ENCODE measurements at regions not wholly inside any gene's neighbourhood (a gene's known extent, or its start where the extent isn't known, plus 50 kb on each side); places are given as distances from the start of the nearest gene placed in this dataset.

DNA sequence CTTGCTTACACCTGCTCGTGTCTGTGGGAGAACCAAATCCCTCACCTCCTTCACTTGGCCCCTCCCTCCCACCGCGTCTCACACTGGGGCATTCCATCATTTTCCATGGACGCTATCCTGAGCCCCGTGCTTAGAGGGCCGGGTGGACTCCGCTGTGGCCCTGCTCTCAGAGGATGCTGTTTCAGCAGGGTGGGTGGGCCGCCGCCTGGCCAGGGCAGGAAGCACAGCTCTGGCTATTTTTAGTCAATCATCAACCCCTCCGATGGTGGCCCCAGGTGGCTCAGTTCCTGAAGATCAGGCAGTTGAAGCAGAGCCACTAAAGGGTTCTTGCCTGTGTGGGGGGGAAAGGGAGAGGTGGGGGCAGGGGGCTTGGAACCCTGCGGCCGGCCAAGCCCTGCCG, 230.3 kb downstream of the ENGASE start:
- DNase-seq = no peak

DNA sequence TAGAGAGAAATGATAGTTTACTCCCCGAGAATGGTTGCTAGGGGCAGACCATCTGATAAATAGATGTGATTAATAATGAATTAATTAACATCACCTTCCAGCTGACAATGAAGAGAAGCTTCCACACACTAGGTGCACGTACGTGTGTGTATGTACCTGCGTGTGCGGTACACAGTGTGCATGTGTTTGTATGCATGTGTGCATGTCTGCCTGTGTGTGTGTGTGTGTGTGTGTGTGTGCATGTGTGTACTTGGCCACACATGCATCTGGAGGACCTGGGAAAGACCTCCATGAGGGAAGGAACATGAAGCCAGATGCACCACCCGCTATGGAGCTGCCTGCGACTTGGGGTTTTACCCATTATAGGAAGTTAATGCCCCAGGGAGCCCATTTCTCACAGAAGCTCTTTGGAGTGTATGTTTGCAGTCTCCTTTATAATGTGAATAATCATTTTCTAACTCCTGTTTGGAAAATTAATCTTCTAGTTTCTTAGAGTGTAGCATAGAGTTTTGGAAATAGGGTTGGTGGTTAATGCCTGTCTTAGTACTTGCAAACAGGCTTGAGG, 229.1 kb downstream of the ENGASE start:
- no peak for DNase-seq

DNA sequence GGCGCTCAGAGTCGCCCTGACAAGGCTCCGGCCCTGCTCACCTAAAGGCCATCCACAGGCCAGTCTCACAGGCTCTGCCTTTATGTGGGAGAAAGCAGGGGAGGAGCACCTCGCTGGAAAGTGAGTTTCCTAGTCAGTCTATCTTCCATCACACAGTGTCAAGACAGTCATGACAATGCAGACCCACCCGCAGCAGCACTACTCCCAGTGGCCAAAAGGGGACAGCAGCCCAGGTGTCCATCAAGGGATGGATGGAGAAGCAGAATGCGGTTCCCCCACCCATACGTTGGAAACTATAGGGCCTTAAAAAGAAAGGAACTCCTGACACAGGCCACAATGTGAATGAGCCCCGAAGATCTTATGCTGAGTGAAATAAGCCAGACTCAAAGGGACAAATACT, 226.8 kb downstream of the ENGASE start:
- no peak for DNase-seq

DNA sequence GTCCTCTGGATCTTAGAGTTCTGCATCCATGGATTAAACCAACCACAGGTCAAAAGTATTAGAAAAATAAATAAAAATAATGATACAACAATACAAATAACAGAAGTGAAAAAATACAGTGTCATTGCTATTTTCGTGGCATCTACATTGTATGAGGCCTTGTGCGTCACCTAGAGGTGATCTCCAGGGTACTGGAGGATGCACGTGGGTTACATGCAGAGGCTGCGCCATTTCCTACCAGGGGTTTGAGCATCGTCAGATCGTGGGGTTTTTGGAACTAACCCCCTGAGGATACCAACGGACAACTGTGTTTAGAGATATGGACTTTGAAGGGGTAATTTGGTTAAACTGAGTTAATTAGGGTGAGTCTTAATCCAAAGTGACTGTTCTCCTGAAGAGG, 224.7 kb downstream of the ENGASE start:
- DNase-seq = no peak

DNA sequence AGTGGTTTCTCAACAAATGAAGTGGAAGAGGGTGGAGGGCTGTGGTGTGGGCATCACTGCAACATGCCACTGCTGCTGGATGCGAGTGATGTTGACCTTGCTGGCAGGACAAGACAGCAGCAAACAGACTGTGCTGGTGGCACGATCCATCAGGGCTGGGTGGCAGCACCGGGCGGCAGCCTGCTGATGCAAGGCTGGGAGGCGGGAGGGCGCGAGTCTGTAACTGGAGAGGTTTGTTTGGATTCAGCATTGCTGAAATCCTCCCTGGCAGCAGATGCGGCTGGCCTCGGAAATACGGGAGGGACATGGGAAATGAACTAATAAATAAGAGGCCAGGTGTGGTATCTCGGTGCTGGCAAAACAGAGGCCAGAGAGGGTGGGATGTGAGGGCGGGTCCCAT, 224.2 kb downstream of the ENGASE start:
- DNase-seq = no peak

DNA sequence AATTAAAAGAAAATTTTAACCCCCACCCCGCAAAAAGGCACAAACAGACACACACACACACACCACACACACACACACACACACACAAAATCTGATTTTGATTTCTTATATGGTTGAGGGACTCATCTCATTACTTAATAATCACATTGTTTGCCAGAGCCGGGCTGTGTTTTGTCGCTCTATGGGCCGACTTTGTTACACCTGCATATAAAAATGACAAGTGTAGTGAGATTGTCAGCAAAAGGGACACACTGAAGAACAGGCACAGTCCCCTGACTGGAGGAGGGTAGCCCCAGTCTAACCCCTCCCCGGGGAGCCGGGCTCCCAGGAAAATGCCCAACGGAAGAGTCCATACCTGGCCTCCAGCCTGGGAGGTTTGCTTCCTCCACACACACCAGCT, 221.6 kb downstream of the ENGASE start:
- DNase-seq = no peak

DNA sequence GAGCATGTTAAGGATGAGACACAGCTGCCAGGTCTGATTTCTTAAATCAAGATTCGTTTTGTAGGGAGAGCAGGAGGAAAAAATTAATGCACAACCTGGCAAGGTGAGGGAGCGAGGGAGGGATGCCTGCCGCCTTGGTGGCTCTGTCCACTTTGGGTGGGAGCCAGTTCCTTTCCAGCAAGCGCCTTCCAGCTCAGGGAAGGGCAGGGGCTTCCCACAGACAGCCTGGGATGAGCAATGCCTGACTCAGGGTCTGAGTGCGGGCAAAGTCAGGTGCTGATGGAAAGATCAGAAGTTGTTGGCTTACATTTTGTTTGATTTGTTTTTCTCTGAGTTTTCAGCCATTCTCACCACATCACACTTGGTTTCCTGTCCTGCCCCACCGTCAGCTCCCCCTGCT, 220.7 kb downstream of the ENGASE start:
- no peak for DNase-seq

DNA sequence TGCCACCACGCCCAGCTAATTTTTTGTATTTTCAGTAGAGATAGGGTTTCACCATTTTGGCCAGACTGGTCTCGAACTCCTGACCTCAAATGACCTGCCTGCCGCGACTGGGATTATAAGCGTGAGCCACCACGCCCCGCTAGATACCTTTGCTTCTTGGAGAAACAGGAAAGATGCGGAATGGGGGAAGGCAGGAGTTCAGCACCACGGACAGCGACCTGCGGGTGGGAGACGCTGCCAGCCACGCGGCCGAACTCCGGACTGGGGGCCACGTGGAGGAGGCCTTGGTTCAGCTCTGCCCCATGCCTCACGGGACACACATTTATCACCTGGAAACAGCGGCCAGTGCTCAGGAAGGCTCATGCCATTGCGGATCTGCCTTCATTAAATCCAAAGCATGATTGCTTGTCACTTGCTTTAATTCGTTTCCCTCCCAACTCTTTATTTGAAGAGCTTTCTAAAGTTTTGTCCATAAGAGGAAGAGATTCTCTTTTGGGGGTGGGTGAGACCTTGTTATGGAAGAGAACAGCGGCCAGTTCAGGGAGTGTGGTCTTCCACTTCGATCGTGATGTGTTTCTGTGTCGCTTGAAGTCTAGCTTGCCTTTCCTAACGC, 219.9 kb downstream of the ENGASE start:
- DNase-seq = no peak

DNA sequence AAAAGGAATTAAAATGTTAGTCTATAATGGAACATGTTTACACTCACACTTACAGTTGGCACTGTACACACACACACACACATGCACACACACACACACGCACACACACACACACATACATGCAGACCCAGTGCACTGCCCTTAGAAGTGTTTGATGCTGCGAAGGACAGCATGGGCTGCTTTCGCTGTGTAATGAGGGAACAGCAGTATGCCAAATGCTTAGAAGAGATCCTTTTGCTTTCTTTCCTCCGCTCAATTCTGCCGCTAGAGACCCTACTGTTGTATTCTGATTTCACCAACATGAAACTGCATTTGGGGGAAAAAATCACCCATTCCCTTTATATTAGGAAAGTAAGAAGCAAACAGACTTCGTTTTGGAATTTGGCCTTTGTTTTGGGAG, 217.9 kb downstream of the ENGASE start:
- no peak for DNase-seq

DNA sequence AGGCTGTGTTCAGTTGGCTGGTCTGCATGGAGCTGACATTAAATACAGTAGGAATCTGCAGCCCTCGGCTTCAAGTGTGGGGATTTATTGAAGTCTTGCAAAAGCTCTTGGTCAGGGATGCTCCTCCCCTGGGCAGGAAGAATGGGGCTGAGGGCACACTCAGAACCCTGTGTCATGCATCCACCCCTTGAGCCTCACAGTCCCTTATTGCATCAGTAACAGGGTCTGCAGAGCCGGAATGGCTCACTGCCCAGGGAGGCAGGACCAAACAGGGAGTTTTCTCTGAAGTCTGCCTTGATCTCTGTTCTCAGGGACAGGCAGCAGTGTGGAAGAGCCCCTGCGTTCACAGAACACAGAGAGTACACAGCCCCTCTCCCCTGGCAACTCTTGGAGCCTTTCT, 216.8 kb downstream of the ENGASE start:
- no peak for DNase-seq

DNA sequence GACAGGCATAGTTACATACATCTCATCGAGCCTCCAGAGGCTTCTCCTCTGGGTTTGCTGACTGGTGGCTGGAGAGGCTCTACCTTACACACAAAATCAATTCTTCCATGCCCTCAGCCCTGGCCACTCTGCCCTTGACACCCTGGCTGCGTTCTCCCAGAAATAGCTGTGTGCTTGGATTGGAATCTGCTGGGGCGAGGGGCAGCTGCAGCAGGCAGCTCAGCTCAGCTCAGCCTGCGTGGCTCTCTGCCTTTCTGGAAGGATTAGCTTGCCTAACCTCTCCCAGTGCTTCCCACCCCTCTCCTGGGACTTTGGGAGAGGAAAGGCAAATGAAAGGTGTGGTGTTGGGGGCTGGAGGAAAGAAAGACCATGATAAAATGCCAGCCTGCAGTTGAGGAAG, 216.1 kb downstream of the ENGASE start:
- no peak for DNase-seq

DNA sequence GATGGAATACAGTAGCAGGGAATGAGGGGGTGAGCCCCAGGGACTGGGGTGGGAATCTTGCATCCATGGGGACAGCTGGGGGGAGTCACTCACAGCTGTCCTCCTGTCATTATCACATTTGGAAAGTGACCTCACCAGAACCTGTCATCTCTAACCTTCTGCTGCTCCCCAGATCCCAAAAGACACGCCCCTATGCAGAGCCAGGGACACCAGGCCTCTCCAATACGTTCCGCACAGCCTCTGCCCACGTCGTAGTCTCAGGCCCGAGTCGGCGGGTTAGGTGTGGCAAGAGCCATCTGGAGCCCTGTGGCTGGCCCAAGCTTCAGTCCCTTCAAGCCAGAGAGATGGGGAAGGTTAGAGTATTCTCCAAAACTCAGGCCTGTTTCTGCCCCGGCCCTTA, 214.3 kb downstream of the ENGASE start:
- DNase-seq = no peak

DNA sequence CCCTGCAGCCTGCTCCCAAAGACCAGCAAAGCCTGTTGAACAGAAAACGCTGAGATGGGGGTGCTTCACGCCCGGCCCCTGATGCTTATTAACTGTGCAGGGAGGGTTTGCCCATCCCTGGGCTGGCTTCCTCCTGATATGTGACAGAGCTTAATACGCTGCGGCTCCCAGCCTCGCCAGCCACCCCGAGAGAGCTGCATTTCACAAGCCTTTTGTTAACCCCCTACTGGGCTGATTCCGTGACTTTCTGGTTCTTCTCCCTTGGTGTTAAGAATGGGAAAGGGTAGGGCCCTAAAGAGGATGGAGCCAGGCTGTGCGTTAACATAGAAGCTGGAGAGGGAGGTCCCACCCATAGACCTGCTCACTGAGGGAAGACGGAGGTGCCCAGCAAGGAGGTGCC, 211.8 kb downstream of the ENGASE start:
- DNase-seq = no peak

DNA sequence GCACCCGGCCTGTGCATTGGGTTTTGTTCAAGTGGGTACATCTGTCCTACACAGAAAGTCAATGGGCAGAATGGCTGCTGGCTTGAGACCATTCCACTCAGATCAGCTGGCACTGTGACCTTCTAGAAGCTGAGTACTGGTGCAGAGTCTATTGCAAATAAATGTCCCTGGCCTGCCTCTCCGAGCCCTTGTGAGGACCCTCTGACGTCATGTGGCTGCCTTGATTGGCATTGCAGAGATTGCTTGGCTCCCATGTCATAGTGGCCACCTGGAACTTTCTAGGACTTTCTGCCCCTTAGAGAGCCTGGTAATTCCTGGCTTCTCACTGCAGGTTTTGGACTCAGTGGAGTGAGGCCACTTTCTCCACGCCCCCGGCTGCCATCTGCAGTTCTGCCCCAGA, 211.3 kb downstream of the ENGASE start:
- no peak for DNase-seq

DNA sequence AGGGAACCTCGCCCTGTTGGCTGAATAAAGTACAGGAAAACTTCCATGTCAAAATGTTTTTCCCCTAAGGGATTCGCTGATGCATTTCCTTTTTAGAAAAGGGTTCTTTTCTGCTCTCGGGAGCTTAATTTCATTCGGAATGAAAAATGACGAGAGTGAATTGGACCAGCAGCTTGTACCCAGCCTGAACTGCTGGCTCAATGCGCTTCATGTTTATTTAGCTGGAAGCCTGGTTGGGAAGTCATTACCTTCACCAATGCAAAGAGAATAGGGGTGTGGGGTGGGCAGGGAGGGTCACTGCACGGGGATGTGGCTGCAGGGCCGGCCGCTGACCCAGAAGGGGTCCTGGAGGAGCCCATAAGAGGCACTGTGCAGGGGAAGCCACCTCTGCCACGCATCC, 207.7 kb downstream of the ENGASE start:
- DNase-seq = no peak

DNA sequence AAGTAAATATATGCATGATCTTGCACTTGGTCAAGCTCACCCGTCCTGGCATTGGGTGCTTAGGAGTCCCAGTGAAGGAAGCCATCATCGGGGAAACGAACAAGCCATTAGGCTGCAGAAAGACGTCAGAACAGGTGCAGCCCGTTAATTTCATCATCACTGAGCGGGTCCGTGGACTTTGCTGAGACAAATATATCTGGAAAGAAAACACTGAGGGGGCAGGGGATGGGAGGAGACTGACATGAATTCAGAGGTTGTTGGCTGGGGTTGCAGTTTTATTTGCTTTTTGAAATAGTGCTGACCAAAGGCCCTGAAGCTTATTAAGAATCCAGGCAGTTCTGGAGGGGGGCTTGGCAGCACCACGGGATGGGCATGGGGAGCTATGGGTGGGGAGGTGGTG, 207.2 kb downstream of the ENGASE start:
- no peak for DNase-seq

DNA sequence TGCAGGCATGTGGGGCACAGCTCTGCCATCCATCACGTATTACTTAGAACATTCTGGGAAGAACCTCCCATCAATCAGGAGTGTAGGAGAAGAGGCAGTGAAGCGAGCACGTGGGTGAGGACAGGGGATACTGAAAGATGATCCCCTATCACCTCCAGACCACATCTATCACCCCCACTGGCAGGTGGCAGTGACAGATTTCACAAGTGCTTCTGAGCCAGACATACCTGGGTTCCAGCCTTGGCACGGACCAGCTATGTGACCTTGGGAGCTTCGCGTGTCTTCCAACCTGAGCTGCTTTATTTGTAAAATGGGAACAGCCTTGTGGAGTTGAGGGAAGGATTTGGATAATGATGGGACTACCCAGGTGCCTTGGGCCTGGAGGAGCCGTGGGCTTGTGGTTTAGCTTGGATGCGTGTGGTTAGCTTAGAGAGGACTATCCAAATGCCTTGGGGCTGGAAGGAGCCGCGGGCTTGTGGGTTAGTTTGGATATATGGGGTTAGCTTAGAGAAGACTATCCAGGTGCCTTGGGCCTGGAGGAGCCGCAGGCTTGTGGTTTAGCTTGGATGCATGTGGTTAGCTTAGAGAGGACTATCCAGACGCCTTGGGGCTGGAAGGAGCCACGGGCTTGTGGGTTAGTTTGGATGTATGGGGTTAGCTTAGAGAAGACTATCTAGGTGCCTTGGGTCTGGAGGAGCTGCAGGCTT, 206.4 kb downstream of the ENGASE start:
- no peak for DNase-seq

DNA sequence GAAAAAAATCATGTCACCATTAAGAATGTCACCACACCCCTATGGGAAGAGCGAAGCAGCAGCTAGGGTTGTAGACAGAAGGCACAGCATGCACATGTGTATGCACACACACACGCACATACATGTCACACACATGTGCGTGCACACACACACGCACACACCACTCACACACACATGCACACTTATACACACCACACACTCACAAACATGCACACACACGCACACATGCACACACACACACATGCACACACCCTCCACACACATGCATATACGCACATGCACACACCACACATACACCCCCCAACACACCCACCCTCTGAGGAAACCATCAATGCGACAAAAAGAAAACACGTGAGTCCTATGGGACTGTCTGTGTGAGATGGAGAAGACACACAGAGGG, 205.4 kb downstream of the ENGASE start:
- DNase-seq = no peak

DNA sequence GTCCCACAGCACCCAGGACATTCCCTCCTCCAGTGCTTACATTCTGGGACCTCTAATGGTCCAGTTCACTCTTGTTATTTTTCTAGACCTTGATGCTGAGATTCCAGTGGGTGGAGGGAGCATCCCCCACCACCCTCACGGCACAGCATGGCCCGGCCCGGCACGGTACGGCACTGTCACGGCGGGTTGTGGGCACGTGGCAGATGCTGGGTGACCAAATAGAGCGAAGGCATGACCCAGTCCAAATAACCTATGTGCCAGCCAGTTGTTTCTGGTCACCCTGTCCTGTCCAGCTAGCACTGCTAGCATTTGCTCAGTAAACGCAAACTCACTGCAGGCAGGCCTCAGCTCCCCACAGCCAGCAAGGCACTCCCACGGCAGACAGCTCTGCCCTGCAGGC, 204.7 kb downstream of the ENGASE start:
- no peak for DNase-seq

DNA sequence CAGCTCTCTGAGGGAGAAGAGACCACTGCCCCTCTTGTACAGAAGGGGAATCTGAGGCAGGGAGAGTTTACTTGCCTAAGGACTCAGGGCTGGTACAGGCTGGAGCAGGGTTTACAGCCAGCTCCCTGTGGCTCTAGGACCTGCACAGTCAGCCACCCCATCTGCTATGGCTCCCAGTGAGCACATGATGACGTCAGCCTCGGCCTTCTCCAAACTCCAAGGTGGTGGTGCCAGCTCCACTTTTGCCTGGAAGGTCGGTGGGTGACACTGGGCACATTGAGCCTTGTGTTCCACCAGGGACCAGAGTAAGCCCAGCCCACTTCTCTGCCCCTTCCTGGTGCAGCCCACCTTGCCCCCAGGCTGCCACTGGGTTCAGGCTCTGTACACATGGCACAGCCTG, 202.2 kb downstream of the ENGASE start:
- DNase-seq = no peak

DNA sequence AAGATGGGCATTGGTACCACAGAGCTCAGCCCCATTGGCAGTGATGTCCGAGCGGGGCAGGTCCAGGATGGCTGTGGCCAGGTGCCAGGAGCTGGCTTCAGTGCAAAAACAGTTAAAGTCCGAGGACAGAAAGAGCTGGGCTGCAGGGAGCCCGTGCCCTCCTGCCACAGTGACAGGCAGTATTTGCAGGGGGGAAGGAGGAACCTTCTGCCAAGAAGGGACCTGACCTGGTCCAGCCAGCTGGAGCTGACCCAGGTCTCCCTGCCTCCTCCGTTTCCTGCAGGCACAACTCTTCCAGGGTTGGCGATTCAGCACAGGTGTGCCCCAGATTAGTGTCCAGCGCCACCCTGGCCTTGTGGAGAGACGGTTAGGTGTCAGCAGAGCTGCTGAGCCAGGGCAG, 199.0 kb downstream of the ENGASE start:
- no peak for DNase-seq

DNA sequence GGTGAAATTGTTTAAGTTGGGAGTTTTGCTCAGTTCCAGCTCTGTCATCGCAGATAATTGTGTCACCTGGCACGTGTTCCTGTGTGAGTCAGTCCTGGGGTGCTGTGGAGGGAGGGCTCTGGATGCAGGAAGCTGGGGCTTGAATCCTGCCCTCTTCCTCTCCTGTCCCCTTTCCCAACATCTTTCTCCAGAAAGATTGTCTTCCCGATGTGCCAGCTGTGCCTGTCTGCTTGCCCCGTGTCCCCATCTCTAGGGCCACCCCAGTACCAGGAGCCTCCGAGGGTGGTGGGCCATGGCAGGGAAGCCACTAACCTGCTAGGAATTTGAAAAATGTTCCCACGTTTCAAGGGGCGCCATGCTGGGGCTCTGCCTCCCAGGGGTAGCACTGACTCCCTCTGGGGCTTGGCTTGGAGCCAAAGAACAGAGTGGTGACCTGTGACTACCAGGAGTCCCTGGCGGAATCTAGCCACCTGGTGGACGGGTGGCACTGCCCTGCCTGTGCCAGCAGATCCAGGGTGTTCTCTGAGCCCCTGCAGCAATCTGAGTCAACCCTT, 198.1 kb downstream of the ENGASE start:
- no peak for DNase-seq

DNA sequence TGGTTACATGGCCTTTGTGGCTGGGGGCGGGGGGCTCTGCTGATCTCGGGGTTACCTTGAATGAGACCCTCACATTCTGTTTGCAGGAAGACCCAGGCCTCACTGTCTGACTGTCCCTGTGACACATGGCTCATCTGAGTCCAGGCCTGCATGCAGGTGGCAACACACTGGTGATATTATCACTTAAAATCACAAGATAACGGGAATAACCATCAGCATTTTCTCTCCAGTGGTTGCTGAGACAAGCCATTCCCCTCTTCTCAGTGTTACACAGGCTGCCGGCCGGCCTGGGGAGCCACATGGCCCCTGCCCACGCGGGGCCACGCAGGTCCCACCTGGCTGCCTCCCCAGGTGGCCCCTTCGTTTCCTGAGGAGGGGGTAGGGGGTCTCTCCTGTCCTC, 197.6 kb downstream of the ENGASE start:
- DNase-seq = no peak

DNA sequence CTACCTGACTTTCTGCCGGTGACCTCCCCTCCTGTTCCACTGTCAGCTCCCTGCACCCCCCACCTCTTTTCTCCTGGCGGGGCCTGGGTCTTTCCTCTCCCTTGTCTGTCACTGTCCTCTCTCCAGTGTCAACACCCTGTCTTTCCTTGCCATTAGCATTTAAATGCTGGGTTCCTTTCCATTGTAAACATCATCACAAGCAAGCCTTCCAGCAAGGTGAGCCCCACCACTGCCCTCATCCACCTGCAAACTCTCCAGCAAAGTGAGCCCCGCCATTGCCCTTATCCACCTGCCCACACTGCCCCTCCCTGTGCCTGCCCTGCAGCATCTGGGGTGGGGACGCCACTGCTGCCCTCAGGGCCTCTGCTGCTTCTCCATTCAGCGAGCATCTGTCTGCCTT, 195.0 kb downstream of the ENGASE start:
- DNase-seq = no peak

DNA sequence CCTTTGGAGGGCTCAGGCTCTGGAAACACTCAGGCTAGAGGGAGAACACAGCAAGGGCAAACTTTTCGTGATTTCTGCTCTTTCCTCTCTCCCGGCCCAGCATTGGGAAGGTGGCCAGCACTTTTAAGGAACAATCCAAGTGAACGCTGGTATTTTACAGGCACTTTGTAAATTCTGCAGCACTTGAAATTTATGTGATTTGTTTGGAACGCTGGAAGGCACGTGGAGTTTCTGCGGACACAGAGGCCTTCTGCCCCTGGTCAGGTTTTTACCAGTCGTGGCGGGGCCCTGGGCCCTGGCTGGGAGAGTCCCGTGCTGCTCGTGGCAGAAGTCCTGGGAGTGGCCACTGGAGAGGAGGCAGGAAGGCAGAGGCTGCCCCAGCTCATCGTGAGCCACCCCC, 188.6 kb downstream of the ENGASE start:
- no peak for DNase-seq
